Esophagus mucosa (tissue), 1 donor: ENCODE measurements at regions not wholly inside any gene's neighbourhood (a gene's known extent, or its start where the extent isn't known, plus 50 kb on each side); places are given as distances from the start of the nearest gene placed in this dataset.

Experiments
- ATAC-seq: fragments of 200-7000 bp; cut with Tn5 transposase; one replicate; pipeline ENCODE4 v1.9.1; 2020
- donor health status: DM: yes; HTN: yes; CAD: no.

- ATAC-seq = no peak
These were observed 281.8 kb upstream of the KLF6 start for GRCh38 chr10:4066581-4067390.

DNA sequence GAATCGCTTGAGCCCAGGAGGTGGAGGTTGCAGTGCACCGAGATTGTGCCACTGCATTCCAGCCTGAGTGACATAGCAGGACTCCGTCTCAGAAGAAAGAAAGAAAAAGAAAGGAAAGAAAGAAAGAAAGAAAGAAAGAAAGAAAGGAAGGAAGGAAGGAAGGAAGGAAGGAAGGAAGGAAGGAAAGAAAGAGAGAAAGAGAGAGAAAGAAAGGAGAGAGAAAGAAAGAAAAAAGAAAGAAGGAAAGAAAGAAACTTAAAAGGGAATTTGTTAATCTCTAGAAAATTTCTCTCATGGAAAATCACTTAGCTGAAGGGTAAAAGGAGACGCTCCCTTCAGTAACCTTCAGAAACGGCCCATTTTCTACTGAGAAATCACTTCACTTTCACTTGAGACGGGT is 279.5 kb upstream of the KLF6 start:
- ATAC-seq = no peak

GRCh38 chr10:4063717-4064116 is 278.7 kb upstream of the KLF6 start:
- ATAC-seq = no peak

DNA sequence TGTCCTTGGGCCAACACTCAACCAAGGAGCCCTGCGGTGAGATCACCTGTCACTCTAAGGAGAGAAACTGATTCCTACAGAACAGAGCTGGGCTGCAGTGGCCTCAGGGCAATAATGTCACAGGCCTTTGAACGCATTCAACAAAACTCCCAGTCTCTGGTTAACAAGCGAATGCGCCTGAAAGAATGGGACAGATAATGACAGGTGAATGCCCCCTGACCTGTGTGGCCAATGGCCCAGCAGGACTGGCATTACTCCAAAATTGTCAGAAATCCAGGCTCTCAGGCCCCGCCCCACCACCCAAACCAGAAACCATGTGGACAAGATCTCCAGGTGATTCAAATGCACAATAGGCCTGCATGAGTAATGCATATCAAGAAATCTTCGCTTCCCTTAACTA is 277.7 kb upstream of the KLF6 start:
- peak; percentile 53 for ATAC-seq

GRCh38 chr10:4062072-4062471 is 277.1 kb upstream of the KLF6 start:
- ATAC-seq = no peak

DNA sequence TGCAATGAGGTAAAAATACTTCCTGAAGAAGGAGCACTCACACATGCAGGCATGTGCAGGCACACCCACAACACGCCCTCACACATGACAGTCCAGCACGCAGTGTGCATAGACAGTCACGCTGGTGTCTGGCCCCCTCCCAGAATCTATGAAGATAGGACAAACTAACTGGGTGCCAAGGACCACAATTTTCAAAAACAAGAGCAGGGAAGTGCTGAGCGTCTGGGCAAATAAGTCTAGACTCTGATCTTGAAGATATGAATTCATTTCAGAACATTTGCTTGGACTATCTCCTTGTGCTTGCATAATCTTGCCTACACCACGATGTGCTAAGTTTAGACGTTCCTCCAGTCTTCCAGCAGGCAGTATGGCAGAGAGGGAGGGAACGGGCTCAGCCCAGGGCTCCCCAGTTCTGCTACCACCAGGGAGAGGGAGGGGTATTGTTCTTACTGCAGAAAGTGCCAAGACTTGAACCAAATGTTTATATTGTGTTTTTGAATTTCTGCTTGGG is 276.5 kb upstream of the KLF6 start:
- ATAC-seq = peak; percentile 95

GRCh38 chr10:4059471-4060138 is 274.6 kb upstream of the KLF6 start:
- ATAC-seq = no peak

DNA sequence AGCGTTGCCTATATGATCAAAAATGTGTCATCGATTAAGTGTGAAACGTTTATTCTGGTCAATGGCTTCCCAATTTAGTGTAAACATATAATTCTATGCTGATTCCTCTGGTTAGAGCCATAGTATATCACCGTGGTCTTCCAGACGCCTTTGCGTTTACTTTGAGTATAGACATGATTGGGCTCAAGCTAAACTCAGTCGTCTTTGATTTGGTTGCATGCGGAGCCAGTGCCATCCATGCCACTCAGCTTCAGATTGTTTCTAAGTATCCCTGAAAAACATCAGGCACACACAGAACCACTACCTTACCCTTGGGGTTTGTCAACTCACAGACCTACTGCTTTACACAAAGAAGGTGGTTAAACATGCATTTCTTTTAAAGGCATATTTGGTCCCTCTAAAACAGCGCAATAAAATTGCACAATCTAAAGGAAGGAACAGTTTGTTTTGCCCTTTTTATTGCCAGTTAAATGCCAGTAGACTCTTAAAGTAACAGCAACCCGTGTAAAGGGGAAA is 273.6 kb upstream of the KLF6 start:
- no peak for ATAC-seq

GRCh38 chr10:4057725-4058513 is 272.9 kb upstream of the KLF6 start:
- no peak for ATAC-seq

- no peak for ATAC-seq
These were observed 272.0 kb upstream of the KLF6 start for GRCh38 chr10:4057021-4057420.

DNA sequence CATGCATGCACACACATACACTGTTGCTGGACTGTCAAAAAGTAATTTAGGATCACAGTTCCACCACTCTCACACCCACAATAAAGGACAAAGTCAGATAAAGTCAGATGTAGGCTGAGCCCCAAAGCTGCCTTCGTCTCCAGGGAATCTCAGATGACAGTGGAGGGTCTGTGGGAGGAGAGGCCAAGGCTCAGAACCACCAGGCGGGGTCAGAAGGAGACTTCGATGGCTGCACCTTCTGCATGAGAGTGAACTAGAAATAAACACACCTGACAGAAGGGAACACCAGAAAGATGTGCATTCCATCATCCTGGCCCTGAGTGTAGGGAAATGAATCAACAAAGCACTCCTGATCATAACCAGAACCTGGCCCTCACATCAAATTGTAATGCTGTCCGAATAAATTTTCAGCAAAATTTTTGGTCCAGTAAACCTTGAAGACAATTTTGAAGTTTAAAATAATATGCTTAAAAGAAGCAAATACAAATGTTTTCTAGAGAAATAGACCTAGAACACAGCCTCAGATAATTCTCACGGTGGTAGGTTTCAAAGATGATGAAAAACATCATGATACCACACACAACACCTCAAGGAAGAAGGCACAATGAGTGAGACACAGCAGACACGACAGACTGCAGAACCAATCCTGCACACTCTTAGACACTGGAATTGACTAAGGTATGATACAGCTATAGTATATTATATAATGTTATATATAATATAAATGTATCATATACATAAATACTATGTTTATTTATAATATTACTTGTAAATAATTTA is 269.8 kb upstream of the KLF6 start:
- ATAC-seq = no peak

- no peak for ATAC-seq
These were observed 268.9 kb upstream of the KLF6 start for GRCh38 chr10:4053940-4054339.

DNA sequence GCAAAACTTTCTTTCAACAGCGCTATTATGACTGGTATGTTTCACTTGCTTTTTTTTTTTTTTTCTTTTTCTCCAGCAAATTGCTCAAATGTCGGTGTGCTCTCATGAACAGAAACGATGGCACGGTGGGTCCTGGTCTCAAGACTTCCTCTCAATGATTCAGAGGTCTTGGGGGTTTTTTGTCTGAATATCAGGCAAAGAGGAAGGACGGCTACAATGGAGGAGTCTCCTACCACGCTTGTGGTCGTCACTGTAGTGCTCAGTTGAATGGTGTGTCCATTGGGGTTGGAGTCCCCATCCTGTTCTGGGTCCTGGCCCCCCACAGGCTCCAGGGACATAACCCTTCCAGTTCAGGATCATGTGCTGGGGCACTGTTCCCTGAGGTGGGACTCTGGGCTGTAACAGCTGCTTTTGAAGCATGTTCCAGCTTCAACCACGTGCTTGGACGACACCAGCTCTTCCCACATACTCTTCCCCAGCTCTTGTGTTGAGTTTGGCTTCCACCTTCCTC is 266.7 kb upstream of the KLF6 start:
- no peak for ATAC-seq

GRCh38 chr10:4051011-4051640 is 266.1 kb upstream of the KLF6 start:
- ATAC-seq = no peak

DNA sequence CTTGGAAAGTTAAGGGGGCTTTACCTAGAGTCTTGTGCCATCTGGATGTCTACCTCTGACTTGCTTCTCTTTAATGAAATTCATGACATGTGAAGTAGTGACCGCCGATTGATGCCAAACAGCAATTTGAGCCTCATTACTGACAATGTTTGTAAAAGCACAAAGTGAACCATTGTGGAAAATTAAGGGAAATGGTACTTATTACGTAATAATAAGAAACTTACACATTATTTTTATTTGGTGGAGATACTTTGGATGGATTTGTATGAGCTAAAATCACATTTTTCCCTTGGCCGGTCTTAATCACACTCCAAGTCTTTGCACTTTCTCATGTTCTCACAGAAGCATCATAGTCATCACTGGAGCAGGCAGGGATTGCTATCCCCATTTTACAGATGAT is 265.1 kb upstream of the KLF6 start:
- no peak for ATAC-seq

DNA sequence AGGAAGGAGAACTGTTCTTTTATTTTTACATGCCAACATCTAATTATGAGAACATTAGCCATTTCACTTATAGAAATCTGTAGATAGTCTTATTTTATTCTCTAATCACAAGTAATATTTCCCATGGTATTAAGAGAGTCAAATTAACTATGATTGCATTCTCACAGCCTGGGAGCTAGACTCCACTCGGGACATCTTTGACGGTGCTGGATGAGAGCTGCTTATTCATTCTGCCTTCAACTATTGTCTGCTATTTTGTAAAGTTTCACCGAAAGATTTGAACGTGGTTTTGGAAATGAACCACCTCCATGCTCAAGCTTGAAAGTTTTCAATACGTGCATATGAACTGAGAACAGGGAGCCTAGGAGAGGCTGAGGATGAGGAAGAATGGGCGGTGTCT is 264.3 kb upstream of the KLF6 start:
- no peak for ATAC-seq

DNA sequence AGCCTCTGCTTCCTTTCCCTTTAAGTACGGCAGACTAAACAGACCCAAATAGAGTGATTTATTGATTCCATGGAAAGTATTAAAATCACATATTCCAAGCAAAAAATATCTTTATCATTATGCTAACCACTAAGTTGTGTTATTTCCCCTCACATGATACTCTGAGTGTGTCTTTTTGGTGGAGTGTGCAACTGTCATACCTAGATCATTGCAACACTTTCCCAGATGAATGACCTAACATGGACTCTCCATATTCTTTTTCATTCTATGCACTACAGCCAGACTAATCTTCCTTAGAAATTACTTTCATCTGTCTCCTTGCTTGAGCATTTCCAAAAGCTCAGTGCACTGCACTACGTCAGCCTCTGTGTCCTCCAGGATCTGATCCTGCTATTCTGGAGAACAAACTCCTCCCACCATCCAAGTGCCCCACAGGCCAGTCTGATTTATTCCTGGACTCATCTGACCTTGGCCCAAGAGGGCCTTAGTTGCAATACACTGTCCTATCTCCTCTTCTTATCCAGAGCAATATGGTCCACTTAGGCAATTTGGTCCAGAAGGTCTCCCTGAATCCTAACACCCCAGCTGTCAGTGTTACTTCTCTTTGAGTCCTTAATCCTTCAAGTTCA is 263.3 kb upstream of the KLF6 start:
- no peak for ATAC-seq

- no peak for ATAC-seq
These were observed 261.8 kb upstream of the KLF6 start for GRCh38 chr10:4046712-4047354.

- ATAC-seq = no peak
These were observed 261.0 kb upstream of the KLF6 start for GRCh38 chr10:4046030-4046429.

DNA sequence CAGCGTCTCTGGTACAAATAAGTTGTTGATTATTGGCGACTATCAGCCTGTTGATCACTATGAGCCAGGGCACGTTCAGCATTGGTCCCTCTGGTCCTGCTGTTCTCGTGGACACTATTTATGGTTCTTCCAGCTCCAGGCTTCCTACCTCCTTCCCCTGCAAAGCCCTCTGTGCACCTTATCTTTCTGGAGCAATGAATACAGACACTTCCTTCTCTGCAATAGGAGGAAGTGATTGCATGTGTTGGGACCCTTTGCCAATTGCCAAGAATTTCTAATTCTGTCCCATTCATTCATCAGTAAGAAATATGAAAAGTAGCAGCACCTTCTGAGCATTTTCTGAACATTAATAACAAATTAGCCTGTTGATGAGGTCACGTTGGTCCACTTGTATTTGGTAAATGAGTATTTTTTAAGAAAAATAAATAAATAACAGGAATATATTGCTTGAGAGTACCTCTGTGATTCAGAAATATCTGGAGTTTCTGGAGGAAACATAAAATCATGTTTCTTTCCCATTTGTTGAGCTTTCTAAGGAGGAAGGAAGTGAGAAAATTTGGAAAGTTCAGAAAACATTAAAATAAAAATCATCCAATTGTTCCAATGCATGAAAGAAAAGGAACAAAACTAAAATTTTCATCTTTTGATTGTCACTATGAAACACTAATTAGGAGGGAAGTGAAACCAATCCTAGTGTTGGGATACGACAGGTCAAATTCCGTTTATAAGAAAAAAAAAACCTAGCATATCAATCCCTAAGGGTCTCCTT is 259.1 kb upstream of the KLF6 start:
- ATAC-seq = no peak
